Smooth muscle cell (in vitro differentiated cells): ENCODE measurements at regions not wholly inside any gene's neighbourhood (a gene's known extent, or its start where the extent isn't known, plus 50 kb on each side); places are given as distances from the start of the nearest gene placed in this dataset.

Experiments used
- DNase-seq: peaks from one replicate; lab custom pipeline; 2025; ENCODE audit not compliant: unreplicated experiment; lab: John Stamatoyannopoulos, UW
- H2AFZ ChIP-seq: fragments of 200-600 bp; sonication (generic); 2 replicates; pipeline ENCODE4 v1.6.0; 2016; ENCODE audit warnings: antibody characterized with exemption, low read depth, mild to moderate bottlenecking
- H3F3A ChIP-seq: fragments of 200-600 bp; sonication (generic); 2 replicates; pipeline ENCODE4 v1.6.0; 2017; ENCODE audit warnings: antibody characterized with exemption, low read depth
- H3K27ac ChIP-seq: fragments of 200-600 bp; sonication (generic); 2 replicates; pipeline ENCODE4 v1.5.1; 2016; ENCODE audit warnings: low read depth, mild to moderate bottlenecking
- H3K27me3 ChIP-seq: fragments of 200-600 bp; sonication (generic); 2 replicates; pipeline ENCODE4 v1.6.1; 2016; ENCODE audit warnings: low read depth, mild to moderate bottlenecking
- H3K36me3 ChIP-seq: fragments of 200-600 bp; sonication (generic); 2 replicates; pipeline ENCODE4 v1.5.1; 2016; ENCODE audit warnings: low read depth
- H3K4me1 ChIP-seq: fragments of 200-600 bp; sonication (generic); 2 replicates; pipeline ENCODE4 v1.5.1; 2016; ENCODE audit warnings: low read depth
- H3K4me2 ChIP-seq: fragments of 200-600 bp; sonication (generic); 2 replicates; pipeline ENCODE4 v1.6.0; 2016; ENCODE audit warnings: mild to moderate bottlenecking
- H3K4me3 ChIP-seq: fragments of 200-600 bp; sonication (generic); 2 replicates; pipeline ENCODE4 v1.5.1; 2016; ENCODE audit warnings: mild to moderate bottlenecking
- H3K79me2 ChIP-seq: fragments of 200-600 bp; sonication (generic); 2 replicates; pipeline ENCODE4 v1.6.0; 2016; ENCODE audit warnings: low read depth, mild to moderate bottlenecking
- H3K9ac ChIP-seq: fragments of 200-600 bp; sonication (generic); 2 replicates; pipeline ENCODE4 v1.6.0; 2016; ENCODE audit warnings: low read depth
- H3K9me3 ChIP-seq: fragments of 200-600 bp; sonication (generic); replicated peaks from 2 replicates; pipeline ENCODE4 v1.5.1; 2016; ENCODE audit warnings: low read depth
- H4K20me1 ChIP-seq: fragments of 200-600 bp; sonication (generic); 2 replicates; pipeline ENCODE4 v1.6.0; 2016; ENCODE audit warnings: low read depth
- CTCF ChIP-seq: fragments of 200-600 bp; sonication (generic); IDR thresholded peaks from 2 replicates; pipeline ENCODE4 v1.5.1; 2017; ENCODE audit warnings: borderline replicate concordance, mild to moderate bottlenecking, antibody characterized with exemption; ENCODE audit not compliant: insufficient read depth, poor library complexity, severe bottlenecking
- WGBS: methylation state at CpG from one replicate; pipeline ENCODE4 v1.1.7; 2016; ENCODE audit warnings: low lambda C conversion rate; 5-methylcytosine and 5-hydroxymethylcytosine counted together

- Histone ChIP-seq H3K27me3 (peaks cover 20% of the 10 kb centered on the region), H3K9ac (no peak overlapping the region), H3K27ac (no peak overlapping the region), H3K9me3 (no peaks in the 10 kb centered on the region), H4K20me1 (no peaks in the 10 kb centered on the region), H3K4me3 (no peak overlapping the region), H2AFZ (no peak overlapping the region), H3K4me2 (no peak overlapping the region), H3K79me2 (no peaks in the 10 kb centered on the region), H3K36me3 (no peaks in the 10 kb centered on the region), H3K4me1 (peaks cover 15% of the 10 kb centered on the region), H3F3A (no peaks in the 10 kb centered on the region)
- 77% methylated on average over 5 of the region's 5 CpGs for WGBS
- no peak for TF ChIP-seq CTCF
- DNase-seq, result no peak
Observed at GRCh38 chr15:93478947-93479346, 389.9 kb upstream of the RGMA start.

- Histone ChIP-seq H4K20me1 (no peaks in the 10 kb centered on the region), H3F3A (no peaks in the 10 kb centered on the region), H3K9me3 (no peaks in the 10 kb centered on the region), H2AFZ (no peak overlapping the region), H3K27me3 (peaks cover 20% of the 10 kb centered on the region), H3K79me2 (no peaks in the 10 kb centered on the region), H3K9ac (no peak overlapping the region), H3K36me3 (no peaks in the 10 kb centered on the region), H3K4me3 (no peak overlapping the region), H3K4me1 (peaks cover 15% of the 10 kb centered on the region), H3K27ac (no peak overlapping the region), H3K4me2 (no peak overlapping the region)
- WGBS, result 46% methylated on average over 4 of the region's 4 CpGs
- no peak for DNase-seq
- TF ChIP-seq CTCF, result no peak
Observed at GRCh38 chr15:93477721-93478120, 388.7 kb upstream of the RGMA start.

DNA sequence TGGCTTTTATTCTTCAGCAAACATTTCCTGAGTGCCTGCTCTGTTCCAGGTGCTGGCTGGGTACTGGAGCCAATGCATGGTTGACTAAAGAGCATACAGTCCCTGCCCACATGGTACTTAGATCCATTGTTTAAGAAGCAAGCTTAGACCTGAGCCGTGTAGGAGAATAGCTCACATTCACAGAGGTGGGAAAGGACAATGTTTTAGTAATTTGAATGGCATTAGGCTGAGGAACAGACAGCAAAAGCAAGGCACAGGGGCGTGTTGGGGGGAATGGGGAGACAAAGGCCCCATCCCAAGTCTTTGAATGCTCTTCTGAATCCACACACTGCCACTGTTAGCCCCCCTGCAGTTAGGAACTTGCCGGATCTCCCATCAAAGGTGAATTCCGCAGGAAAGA lies 388.2 kb upstream of the RGMA start:
- H3K4me1 ChIP-seq, result peaks cover 15% of the 10 kb centered on the region
- DNase-seq, result no peak
- H3K9me3 ChIP-seq, result no peaks in the 10 kb centered on the region
- H3K4me3 ChIP-seq, result no peak overlapping the region
- peaks cover 20% of the 10 kb centered on the region for H3K27me3 ChIP-seq
- H3K4me2 ChIP-seq, result no peak overlapping the region
- no peaks in the 10 kb centered on the region for H3K36me3 ChIP-seq
- no peak overlapping the region for H2AFZ ChIP-seq
- no peaks in the 10 kb centered on the region for H3F3A ChIP-seq
- H3K79me2 ChIP-seq, result no peaks in the 10 kb centered on the region
- no peak overlapping the region for H3K27ac ChIP-seq
- H4K20me1 ChIP-seq, result no peaks in the 10 kb centered on the region
- no peak for TF ChIP-seq CTCF
- 31% methylated on average over 4 of the region's 4 CpGs for WGBS
- no peak overlapping the region for H3K9ac ChIP-seq

DNA sequence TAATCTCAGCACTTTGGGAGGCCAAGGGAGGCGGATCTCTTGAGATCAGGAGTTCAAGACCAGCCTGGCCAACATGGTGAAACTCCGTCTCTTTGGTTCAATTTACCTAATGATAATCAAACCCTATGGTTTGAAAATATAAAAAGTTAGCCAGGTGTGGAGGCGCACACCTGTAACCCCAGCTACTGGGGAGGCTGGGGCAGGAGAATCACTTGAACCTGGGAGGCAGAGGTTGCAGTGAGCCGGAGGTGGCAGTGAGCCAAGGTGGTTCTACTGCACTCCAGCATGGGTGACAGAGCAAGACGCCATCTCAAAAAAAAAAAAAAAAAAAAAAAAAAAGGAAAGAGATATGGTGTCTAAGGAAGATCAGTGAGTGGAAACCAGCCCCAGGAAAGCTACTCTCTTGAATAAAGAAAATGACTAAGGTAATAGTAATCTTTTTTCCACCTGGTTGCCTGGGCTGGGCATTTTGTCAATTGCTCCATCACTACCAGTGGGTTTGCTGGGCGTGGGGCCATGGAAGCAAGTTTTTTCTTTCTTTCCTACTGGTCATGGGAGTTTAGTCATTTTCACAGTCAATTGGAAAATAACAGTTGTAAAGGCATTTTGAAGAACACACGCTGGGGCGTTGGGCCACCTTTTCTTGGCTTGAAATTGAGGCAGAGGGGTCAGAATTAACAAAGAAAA lies 387.6 kb upstream of the RGMA start:
- Histone ChIP-seq H3K4me2 (no peak overlapping the region), H3F3A (no peaks in the 10 kb centered on the region), H3K27me3 (peaks cover 20% of the 10 kb centered on the region), H3K9ac (no peak overlapping the region), H2AFZ (no peak overlapping the region), H3K36me3 (no peaks in the 10 kb centered on the region), H3K4me3 (no peak overlapping the region), H4K20me1 (no peaks in the 10 kb centered on the region), H3K4me1 (peaks cover 15% of the 10 kb centered on the region), H3K79me2 (no peaks in the 10 kb centered on the region), H3K9me3 (no peaks in the 10 kb centered on the region), H3K27ac (no peak overlapping the region)
- no peak for DNase-seq
- TF ChIP-seq CTCF, result no peak
- WGBS, result 78% methylated on average over 8 of the region's 8 CpGs
